GM18909 (cell line): ENCODE measurements at regions not wholly inside any gene's neighbourhood (a gene's known extent, or its start where the extent isn't known, plus 50 kb on each side); places are given as distances from the start of the nearest gene placed in this dataset.
"Not testable (repeated sequence)": the region's sequence is repeated elsewhere in the genome, so short reads cannot be mapped to it uniquely, and the experiment has no call there.

ENCODE experiments used
- ATAC-seq: cut with Tn5 transposase; IDR thresholded peaks from one replicate; pipeline ENCODE4 v1.9.1; 2021; ENCODE audit warnings: mild to moderate bottlenecking; ENCODE audit not compliant: unreplicated experiment, poor library complexity

DNA sequence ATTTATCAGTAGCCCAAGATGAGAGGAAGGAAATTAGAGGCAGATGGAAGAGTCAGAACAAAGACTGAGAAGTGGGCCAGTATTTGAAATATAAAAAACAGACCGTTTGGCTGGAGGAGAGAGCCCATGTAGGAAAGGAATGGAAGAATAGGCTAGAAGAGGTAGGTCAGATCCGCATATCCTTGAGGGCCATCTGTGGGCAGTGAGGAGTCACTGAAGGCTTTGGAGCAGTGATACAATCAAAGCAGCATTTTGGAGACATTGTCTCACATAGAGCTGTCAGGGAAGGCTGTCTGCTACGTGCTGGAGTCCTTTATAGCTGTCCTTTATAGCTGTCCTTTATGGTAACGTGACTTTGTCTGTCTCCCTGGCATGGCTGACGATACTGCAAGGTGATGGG lies 92.0 kb upstream of the VEPH1 start:
- ATAC-seq: no peak

DNA sequence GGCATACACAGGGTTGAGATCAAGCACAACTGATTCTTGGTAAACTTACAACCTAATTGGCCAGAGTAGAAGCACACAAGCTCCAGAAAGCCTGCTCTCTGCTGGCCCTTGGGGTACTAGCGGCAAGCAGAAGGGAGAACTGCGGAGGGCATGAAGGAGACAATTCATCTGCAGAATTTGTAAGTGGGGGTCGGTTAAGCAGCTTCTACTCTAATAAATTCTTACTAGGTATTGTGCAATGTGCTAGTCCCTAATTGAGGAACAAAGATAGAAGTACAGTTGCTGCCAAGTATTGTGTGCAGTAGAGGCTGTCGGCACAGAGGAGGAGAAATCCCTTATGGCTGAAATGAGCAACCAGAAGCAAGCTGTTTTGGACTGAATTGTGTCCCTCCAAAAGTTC lies 91.2 kb upstream of the VEPH1 start:
- no peak for ATAC-seq

- no peak for ATAC-seq
Observed at GRCh38 chr3:157592769-157593168, 89.6 kb upstream of the VEPH1 start.

DNA sequence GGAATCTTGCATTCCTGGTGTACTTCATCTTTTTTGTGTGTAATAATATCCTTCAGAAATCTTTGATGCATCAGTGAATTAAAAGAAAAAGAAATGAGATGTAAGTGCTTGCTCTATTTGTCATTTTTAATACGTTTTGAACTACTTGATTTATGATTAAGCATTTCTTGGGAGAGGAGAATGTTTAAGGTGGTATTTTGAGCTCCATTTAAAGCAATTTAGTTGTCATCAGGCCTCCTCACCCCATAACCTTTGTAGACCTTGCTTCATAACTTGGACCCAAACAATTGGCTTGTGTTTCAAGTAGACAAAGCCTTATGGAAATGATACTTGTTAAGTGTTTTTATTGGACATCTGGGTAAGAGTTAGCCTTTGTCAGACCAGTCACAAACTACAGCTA lies 87.1 kb upstream of the VEPH1 start:
- ATAC-seq: no peak

GRCh38 chr3:157589211-157589610 lies 86.0 kb upstream of the VEPH1 start:
- no peak for ATAC-seq

DNA sequence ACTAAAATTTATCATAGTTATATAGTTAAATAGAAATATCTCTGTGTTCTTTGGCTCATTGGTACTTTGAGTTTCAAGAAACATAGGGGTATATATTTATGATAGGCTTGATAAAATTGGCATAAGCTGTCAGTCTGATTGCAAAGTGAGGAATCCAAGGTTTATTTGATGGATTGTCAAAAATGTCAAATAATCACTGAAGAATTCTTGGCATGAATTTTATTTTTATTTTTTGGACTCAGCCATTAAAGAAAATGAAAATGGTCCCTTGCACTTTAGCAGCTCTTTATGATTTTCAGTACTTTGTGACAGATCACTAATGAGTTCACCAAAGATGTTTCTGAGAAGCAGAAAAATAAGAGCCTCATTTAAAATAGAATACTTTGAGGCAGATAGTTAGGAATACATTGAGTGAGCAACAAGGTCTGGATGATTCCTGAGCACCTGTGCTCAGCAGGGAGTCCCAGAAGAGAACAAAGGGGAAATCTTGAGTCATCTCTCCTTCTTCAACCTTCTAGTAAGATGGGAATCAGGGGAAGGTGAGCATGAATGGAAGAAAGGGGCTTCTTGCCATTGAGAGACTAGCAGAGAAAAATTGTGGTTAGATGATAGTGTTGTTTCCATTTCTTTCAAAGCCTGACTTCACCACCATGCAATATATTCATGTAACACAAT lies 85.3 kb upstream of the VEPH1 start:
- no peak for ATAC-seq

DNA sequence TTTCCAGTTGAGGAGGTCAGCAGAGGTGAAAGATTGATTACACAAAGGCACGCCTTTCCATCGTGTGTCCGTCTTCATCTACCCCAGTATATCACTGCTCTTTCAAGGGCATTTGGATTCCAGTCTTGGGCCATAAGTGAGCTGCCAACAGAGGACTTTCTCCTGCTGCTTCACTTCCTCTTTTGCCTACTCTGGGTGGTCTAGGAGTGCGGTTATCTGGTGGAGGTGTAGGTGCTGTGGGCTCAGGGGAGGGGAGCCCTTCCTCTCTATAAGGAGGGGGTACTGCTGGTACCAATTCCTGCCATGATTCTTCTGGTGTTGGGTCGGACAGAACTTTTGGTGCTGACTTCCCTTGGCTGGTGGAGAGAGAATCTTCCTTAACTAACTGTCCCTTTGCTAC lies 83.1 kb upstream of the VEPH1 start:
- ATAC-seq: no peak

DNA sequence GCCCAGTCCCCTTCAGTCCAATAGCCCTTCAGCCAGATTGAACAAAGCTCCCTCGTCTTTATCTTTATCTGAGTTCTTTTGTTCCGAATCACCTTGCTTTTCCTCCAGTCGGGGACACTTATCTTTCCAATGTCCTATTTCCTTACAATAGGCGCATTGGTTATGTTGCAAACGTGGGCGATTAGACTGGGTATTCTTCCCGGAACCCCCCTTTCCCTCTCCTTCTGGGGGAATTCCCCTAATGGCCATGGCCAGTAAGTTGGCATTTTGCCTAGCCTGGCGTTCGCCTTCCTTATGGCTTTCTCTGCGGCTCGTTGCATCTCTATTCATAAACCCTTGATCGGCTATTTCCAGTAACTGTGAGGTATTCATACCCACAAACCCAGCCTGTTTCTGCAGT lies 82.2 kb upstream of the VEPH1 start:
- ATAC-seq: no peak

- ATAC-seq: no peak
Observed at GRCh38 chr3:157582637-157582973, 79.4 kb upstream of the VEPH1 start.

DNA sequence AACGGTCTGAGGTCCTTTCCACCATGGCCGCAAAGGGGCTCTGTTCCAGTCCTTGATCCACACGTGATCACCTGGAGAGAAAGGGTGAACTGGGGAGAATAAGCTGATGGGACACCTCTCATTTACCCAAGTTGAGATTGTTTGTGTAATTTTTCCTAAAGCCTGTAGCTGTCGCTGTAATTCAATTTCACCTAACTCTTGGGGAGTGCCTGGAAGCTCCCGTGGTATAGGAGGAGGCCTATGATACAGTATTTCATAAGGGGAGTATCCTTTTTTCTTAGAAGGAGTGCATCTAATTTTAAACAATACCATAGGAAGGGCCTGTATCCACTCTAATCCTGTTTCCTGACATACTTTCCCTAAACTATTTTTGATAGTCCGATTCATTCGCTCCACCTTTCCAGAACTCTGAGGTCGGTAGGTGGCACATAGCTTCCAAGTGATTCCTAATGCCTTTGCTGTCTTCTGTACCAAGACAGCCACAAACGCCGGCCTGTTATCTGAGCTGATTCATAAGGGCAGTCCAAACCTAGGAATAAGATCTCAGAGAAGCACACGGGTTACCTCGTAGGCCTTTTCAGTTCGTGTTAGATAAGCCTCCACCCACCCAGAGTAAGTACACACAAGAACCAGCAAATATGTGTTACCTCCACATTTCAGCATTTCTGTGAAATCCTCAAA lies 78.9 kb upstream of the VEPH1 start:
- not testable (repeated sequence) for ATAC-seq

- ATAC-seq: no peak
Observed at GRCh38 chr3:157581371-157581770, 78.2 kb upstream of the VEPH1 start.

DNA sequence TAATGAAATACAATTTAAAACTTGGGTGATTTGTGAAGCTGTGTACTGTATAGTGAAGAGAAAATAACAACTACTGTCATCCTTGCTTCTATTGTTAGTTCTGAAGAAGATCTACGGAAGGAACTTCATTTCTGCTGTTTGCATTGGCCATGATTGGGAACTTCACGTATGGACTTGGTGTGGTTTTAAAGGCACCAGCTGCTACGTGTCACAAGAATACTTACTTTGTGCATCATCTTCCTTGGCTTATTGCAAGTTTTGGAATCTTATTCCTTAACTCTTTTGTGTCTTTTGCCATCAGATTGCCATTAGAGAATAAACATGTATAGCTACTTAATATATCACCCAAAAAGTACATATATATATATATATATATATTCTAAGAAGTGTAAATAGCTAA lies 75.0 kb upstream of the VEPH1 start:
- ATAC-seq: no peak

GRCh38 chr3:157574531-157574930 lies 71.3 kb upstream of the VEPH1 start:
- peak; percentile 53 for ATAC-seq

- no peak for ATAC-seq
Observed at GRCh38 chr3:157573780-157574378, 70.7 kb upstream of the VEPH1 start.

DNA sequence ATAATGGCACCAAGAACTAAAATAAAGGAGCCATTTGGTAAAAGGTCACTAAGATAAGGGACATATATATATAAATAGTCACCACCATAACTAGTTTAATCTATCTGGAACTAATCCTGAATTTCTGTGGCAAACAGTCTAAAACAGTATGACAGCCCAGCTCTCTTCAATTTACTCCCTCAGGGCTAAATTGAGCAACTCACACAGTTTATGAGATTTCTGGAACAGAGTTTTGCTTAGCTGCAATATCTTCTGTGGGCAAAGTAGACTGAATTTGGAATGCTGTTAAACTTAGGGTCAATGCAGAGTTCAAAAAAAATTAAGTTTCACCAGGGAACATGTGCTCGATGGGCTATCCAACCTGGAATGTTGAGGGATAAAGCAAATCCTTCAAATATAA lies 70.1 kb upstream of the VEPH1 start:
- ATAC-seq: no peak

- ATAC-seq: peak; percentile 75
Observed at GRCh38 chr3:157572559-157573270, 69.5 kb upstream of the VEPH1 start.

DNA sequence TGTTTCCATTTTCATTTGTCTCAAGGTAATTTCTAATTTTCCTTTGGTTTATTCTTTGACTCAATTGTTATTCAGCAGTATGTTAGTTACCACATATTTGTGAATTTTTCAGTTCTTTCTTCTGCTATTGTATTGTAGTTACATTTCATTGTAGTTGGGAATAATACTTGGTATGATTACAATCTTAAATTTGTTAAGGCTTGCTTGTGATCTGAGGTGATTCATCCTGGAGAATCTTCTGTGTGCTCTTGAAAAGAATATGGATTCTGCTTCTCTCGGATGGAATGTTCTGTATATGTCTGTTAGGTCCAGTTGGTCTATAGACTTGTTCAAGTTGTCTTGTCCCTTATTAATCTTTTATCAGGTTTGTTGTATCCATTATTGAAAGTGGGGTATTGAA lies 63.4 kb upstream of the VEPH1 start:
- ATAC-seq: no peak

DNA sequence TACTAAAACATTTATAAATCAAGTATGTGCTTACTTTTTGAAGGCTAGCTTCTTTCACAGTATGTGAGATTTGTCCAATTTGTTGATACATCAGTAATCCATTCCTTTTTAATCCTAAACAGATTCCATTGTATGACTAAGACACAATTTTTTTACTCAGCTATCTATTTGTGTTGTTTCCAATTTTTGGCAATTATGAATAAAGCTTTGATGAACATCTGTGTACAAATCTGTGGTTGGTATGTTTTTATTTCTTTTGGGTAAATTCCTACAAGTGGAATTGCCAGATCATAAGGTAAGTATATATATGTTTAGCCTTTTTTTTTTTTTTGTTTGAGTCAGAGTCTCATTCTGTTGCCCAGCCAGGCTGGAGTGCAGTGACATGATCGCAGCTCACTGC lies 56.2 kb upstream of the VEPH1 start:
- no peak for ATAC-seq
